ENCODE measurements at regions not wholly inside any gene's neighbourhood (a gene's known extent, or its start where the extent isn't known, plus 50 kb on each side); places are given as distances from the start of the nearest gene placed in this dataset.

GRCh38 chr5:61904730-61905129 is 401.3 kb upstream of the KIF2A start:
- H3K27me3 ChIP-seq = no peaks in the 10 kb centered on the region
- no peaks in the 10 kb centered on the region for H3K9me3 ChIP-seq
- no peak for TF ChIP-seq CTCF (IDR thresholded peaks at IDR 0.05)
- no peaks in the 10 kb centered on the region for H3K4me1 ChIP-seq
- ATAC-seq (no peak), DNase-seq (no peak)
- intact Hi-C loops (cut with DNase I) = no loop called here
- no peaks in the 10 kb centered on the region for H3K36me3 ChIP-seq
- no peak overlapping the region for H3K4me3 ChIP-seq
- H3K27ac ChIP-seq = no peak overlapping the region

GRCh38 chr5:61905613-61906012 is 400.4 kb upstream of the KIF2A start:
- ATAC-seq = no peak
- Histone ChIP-seq H3K36me3 (no peaks in the 10 kb centered on the region), H3K27me3 (no peaks in the 10 kb centered on the region), H3K4me1 (no peaks in the 10 kb centered on the region), H3K4me3 (no peak overlapping the region), H3K27ac (no peak overlapping the region), H3K9me3 (peaks cover 0 to 2% of the 10 kb centered on the region in 2 donors)
- intact Hi-C loops (cut with DNase I) = no loop called here
- no peak for DNase-seq
- no peak for TF ChIP-seq CTCF (IDR thresholded peaks at IDR 0.05)

GRCh38 chr5:61906820-61907219 is 399.2 kb upstream of the KIF2A start:
- Histone ChIP-seq H3K36me3 (no peaks in the 10 kb centered on the region), H3K27ac (no peak overlapping the region), H3K4me3 (no peak overlapping the region), H3K4me1 (no peaks in the 10 kb centered on the region), H3K27me3 (no peaks in the 10 kb centered on the region), H3K9me3 (peaks cover 0 to 8% of the 10 kb centered on the region in 2 donors)
- intact Hi-C loops (cut with DNase I) = no loop called here
- DNase-seq = no peak
- TF ChIP-seq CTCF (IDR thresholded peaks at IDR 0.05) = no peak
- ATAC-seq = no peak

GRCh38 chr5:61907995-61908394 is 398.0 kb upstream of the KIF2A start:
- no peaks in the 10 kb centered on the region for H3K4me1 ChIP-seq
- DNase-seq (no peak), ATAC-seq (no peak)
- no peaks in the 10 kb centered on the region for H3K36me3 ChIP-seq
- no peak overlapping the region for H3K4me3 ChIP-seq
- no peak overlapping the region for H3K27ac ChIP-seq
- no peaks in the 10 kb centered on the region for H3K27me3 ChIP-seq
- intact Hi-C loops (cut with DNase I) = no loop called here
- peaks cover 0 to 18% of the 10 kb centered on the region in 2 donors for H3K9me3 ChIP-seq
- no peak for TF ChIP-seq CTCF (IDR thresholded peaks at IDR 0.05)

- no peaks in the 10 kb centered on the region for H3K36me3 ChIP-seq
- intact Hi-C loops (cut with DNase I) = no loop called here
- no peak for ATAC-seq
- DNase-seq = no peak
- H3K4me1 ChIP-seq = no peaks in the 10 kb centered on the region
- H3K4me3 ChIP-seq = no peak overlapping the region
- H3K9me3 ChIP-seq = peaks cover 0 to 22% of the 10 kb centered on the region in 2 donors
- no peaks in the 10 kb centered on the region for H3K27me3 ChIP-seq
- no peak overlapping the region for H3K27ac ChIP-seq
- no peak for TF ChIP-seq CTCF (IDR thresholded peaks at IDR 0.05)
Observed at GRCh38 chr5:61910771-61911170, 395.2 kb upstream of the KIF2A start.
